IMR-90 (cell line): ENCODE measurements at regions not wholly inside any gene's neighbourhood (a gene's known extent, or its start where the extent isn't known, plus 50 kb on each side); places are given as distances from the start of the nearest gene placed in this dataset.

ENCODE experiments used
- ATAC-seq: fragments of 200-7000 bp; cut with Tn5 transposase; 2 replicates; pipeline ENCODE4 v1.9.1; 2020; ENCODE audit warnings: low read depth, mild to moderate bottlenecking, moderate library complexity
- BruUV-seq: library from RNA; stranded (reverse); fragments of 400-500 nt; replicated peaks from 2 replicates; lab custom pipeline; 2021; lab: Mats Ljungman, UMichigan
- CTCF ChIA-PET: fragments of 300-600 bp; formaldehyde crosslinking; extraction: SDS; loops from one replicate; lab custom pipeline; 2021; ENCODE audit warnings: antibody characterized with exemption; lab: Yijun Ruan, JAX
- POLR2A ChIA-PET: fragments of 300-600 bp; sonication (Branson Sonifier 250); formaldehyde crosslinking; loops from one replicate; lab custom pipeline; 2022; ENCODE audit warnings: antibody characterized with exemption; ENCODE audit not compliant: unreplicated experiment; lab: Charles Lee
- DNase-seq: peaks from one replicate; pipeline ENCODE4 v3.0.0; 2013
- H2AFZ ChIP-seq: replicated peaks from 2 replicates; pipeline ENCODE3; 2013; ENCODE audit warnings: low read length, mild to moderate bottlenecking; ENCODE audit not compliant: poor library complexity
- H2AK5ac ChIP-seq: 2 replicates; pipeline ENCODE4 v1.6.1; 2013; ENCODE audit warnings: low read depth, low read length, inconsistent platforms
- H2AK9ac ChIP-seq: replicated peaks from 2 replicates; pipeline ENCODE3; 2013; ENCODE audit warnings: mild to moderate bottlenecking, low read depth, low read length, moderate library complexity; ENCODE audit not compliant: poor library complexity
- H2BK120ac ChIP-seq: 2 replicates; pipeline ENCODE4 v1.6.1; 2013; ENCODE audit warnings: low read depth, low read length, inconsistent platforms
- H2BK15ac ChIP-seq: 3 replicates; pipeline ENCODE4 v1.6.1; 2013; ENCODE audit warnings: low read depth, low read length, inconsistent platforms
- H2BK20ac ChIP-seq: 2 replicates; pipeline ENCODE4 v1.6.1; 2013; ENCODE audit warnings: low read depth, mild to moderate bottlenecking, inconsistent platforms, low read length, moderate library complexity
- H2BK5ac ChIP-seq: 2 replicates; pipeline ENCODE4 v1.6.1; 2013; ENCODE audit warnings: mild to moderate bottlenecking, low read depth, low read length, inconsistent platforms; ENCODE audit not compliant: poor library complexity, severe bottlenecking
- H3K14ac ChIP-seq: replicated peaks from 2 replicates; pipeline ENCODE4 v1.6.1; 2013; ENCODE audit warnings: low read depth, low read length, inconsistent platforms
- H3K18ac ChIP-seq: 2 replicates; pipeline ENCODE4 v1.6.1; 2013; ENCODE audit warnings: low read depth, low read length, control low read depth
- H3K23ac ChIP-seq: 2 replicates; pipeline ENCODE4 v1.6.1; 2013; ENCODE audit warnings: low read depth, low read length, inconsistent platforms
- H3K27ac ChIP-seq: 2 replicates; pipeline ENCODE4 v1.5.1; 2013; ENCODE audit warnings: mild to moderate bottlenecking, control low read depth, low read length; ENCODE audit not compliant: insufficient read depth
- H3K27me3 ChIP-seq: 2 replicates; pipeline ENCODE4 v1.6.1; 2013; ENCODE audit warnings: low read length; ENCODE audit not compliant: control insufficient read depth, insufficient read depth
- H3K36me3 ChIP-seq: 2 replicates; pipeline ENCODE4 v1.6.1; 2013; ENCODE audit warnings: low read length, mixed read lengths; ENCODE audit not compliant: control insufficient read depth, insufficient read depth
- H3K4ac ChIP-seq: 2 replicates; pipeline ENCODE4 v1.6.1; 2013; ENCODE audit warnings: low read depth, low read length, inconsistent platforms
- H3K4me1 ChIP-seq: 2 replicates; pipeline ENCODE4 v1.6.1; 2013; ENCODE audit warnings: low read length, mixed read lengths; ENCODE audit not compliant: control insufficient read depth, insufficient read depth
- H3K4me2 ChIP-seq: 2 replicates; pipeline ENCODE4 v1.6.1; 2013; ENCODE audit warnings: low read depth, mild to moderate bottlenecking, control low read depth, low read length, moderate library complexity
- H3K4me3 ChIP-seq: 2 replicates; pipeline ENCODE4 v1.5.1; 2013; ENCODE audit warnings: low read depth, mild to moderate bottlenecking, control low read depth, low read length, moderate library complexity; ENCODE audit not compliant: insufficient read depth
- H3K56ac ChIP-seq: 2 replicates; pipeline ENCODE4 v1.6.1; 2013; ENCODE audit warnings: low read length, inconsistent platforms; ENCODE audit not compliant: insufficient read depth; ENCODE audit errors: extremely low read depth
- H3K79me1 ChIP-seq, 2 experiments: 2 replicates each; pipeline ENCODE4 v1.6.1; 2013; ENCODE audit warnings: low read length in 2 of 2, inconsistent platforms in 1 of 2, low read depth in 1 of 2
- H3K9ac ChIP-seq: 2 replicates; pipeline ENCODE4 v1.6.1; 2013; ENCODE audit warnings: low read depth, low read length, control low read depth
- H3K9me1 ChIP-seq: 2 replicates; pipeline ENCODE4 v1.6.1; 2013; ENCODE audit warnings: low read length, inconsistent platforms; ENCODE audit not compliant: insufficient read depth
- H3K9me3 ChIP-seq: 2 replicates; pipeline ENCODE4 v1.6.1; 2013; ENCODE audit warnings: low read length; ENCODE audit not compliant: control insufficient read depth, insufficient read depth
- H4K20me1 ChIP-seq: 2 replicates; pipeline ENCODE4 v1.6.1; 2013; ENCODE audit warnings: low read length, inconsistent platforms; ENCODE audit not compliant: insufficient read depth
- H4K5ac ChIP-seq: 2 replicates; pipeline ENCODE4 v1.6.1; 2013; ENCODE audit warnings: mild to moderate bottlenecking, low read depth, low read length, control low read depth
- H4K8ac ChIP-seq, 2 experiments: 2 replicates each; pipeline ENCODE4 v1.6.1; 2013; ENCODE audit warnings: low read depth in 2 of 2, low read length in 2 of 2, control low read depth in 1 of 2, inconsistent platforms in 1 of 2
- H4K91ac ChIP-seq: 2 replicates; pipeline ENCODE4 v1.6.1; 2013; ENCODE audit warnings: low read depth, low read length, inconsistent platforms; ENCODE audit not compliant: insufficient read depth
- BHLHE40 ChIP-seq: fragments of 150-350 bp; IDR thresholded peaks from 2 replicates; pipeline ENCODE4 v1.6.1; 2016; ENCODE audit warnings: mild to moderate bottlenecking, low read depth, low read length
- CEBPB ChIP-seq: IDR thresholded peaks from 2 replicates; pipeline ENCODE4 v1.6.1; 2012; ENCODE audit warnings: low read depth, low read length, improper control_type of control experiment
- ELK1 ChIP-seq: fragments of 150-350 bp; IDR thresholded peaks from 2 replicates; pipeline ENCODE4 v1.6.1; 2016; ENCODE audit warnings: low read depth, mild to moderate bottlenecking, low read length, moderate library complexity, borderline replicate concordance
- MAFK ChIP-seq: IDR thresholded peaks from 2 replicates; pipeline ENCODE4 v1.6.1; 2012; ENCODE audit warnings: low read depth, low read length, improper control_type of control experiment
- MXI1 ChIP-seq: IDR thresholded peaks from 2 replicates; pipeline ENCODE4 v1.6.1; 2012; ENCODE audit warnings: low read depth, mild to moderate bottlenecking, low read length, moderate library complexity, borderline replicate concordance
- NFE2L2 ChIP-seq: fragments of 150-350 bp; IDR thresholded peaks from 2 replicates; pipeline ENCODE4 v1.6.1; 2016; ENCODE audit warnings: low read depth, mild to moderate bottlenecking, low read length
- POLR2A ChIP-seq: IDR thresholded peaks from 2 replicates; pipeline ENCODE4 v1.6.1; 2012; ENCODE audit warnings: mild to moderate bottlenecking, low read depth, low read length
- RCOR1 ChIP-seq: IDR thresholded peaks from 2 replicates; pipeline ENCODE4 v1.6.1; 2012; ENCODE audit warnings: mild to moderate bottlenecking, low read length, improper control_type of control experiment; ENCODE audit not compliant: insufficient replicate concordance
- RFX5 ChIP-seq: IDR thresholded peaks from 2 replicates; pipeline ENCODE4 v1.8.0; 2012; ENCODE audit warnings: low read depth, mild to moderate bottlenecking, low read length, moderate library complexity
- SMC3 ChIP-seq: fragments of 150-350 bp; IDR thresholded peaks from 2 replicates; pipeline ENCODE4 v1.6.1; 2016; ENCODE audit warnings: low read depth, mild to moderate bottlenecking, antibody characterized with exemption, low read length, moderate library complexity
- WGBS, 2 experiments: methylation state at CpG; one replicate each; pipeline versions ENCODE4 v1.1.5 to v1.1.7; 2013; ENCODE audit warnings: missing lambda C conversion rate in 2 of 2; ENCODE audit not compliant: insufficient read length in 1 of 2; ENCODE audit errors: extremely low coverage in 2 of 2; 5-methylcytosine and 5-hydroxymethylcytosine counted together
- dilution Hi-C: fragments of 300-500 bp; cut with HindIII; formaldehyde crosslinking; loops from one replicate; pipeline ENCODE4 v1.14.3; 2018; ENCODE audit warnings: low sequenced_read_pairs; ENCODE audit not compliant: unreplicated experiment
- in situ Hi-C: fragments of 300-500 bp; cut with MboI; formaldehyde crosslinking; loops from 3 replicates; pipeline ENCODE4 v1.14.3; 2019; ENCODE audit warnings: low sequenced_read_pairs, inconsistent platforms, mixed read lengths
- intact Hi-C: fragments of 100-400 bp; cut with micrococcal nuclease; formaldehyde crosslinking; loops from 2 replicates; pipeline ENCODE4 v1.10.0; 2022
- TF ChIP-seq, protein P1 (sequence below): fragments of 150-350 bp; IDR thresholded peaks from 2 replicates; pipeline ENCODE4 v1.6.1; 2017; ENCODE audit warnings: mild to moderate bottlenecking, antibody characterized with exemption, low read length, low read depth

- POLR2A ChIA-PET, result no interaction called here
- dilution Hi-C loops (no loop called here), in situ Hi-C loops (no loop called here), intact Hi-C loops (no loop called here)
- Histone ChIP-seq H4K8ac (no peak overlapping the region), H3K9me1 (no peaks in the 10 kb centered on the region), H3K4ac (no peak overlapping the region), H4K20me1 (no peaks in the 10 kb centered on the region), H2BK120ac (no peak overlapping the region), H3K9me3 (no peaks in the 10 kb centered on the region), H3K4me3 (no peak overlapping the region), H2BK5ac (no peak overlapping the region), H4K91ac (no peak overlapping the region), H3K36me3 (no peaks in the 10 kb centered on the region), H3K4me1 (no peaks in the 10 kb centered on the region), H3K56ac (no peak overlapping the region), H3K18ac (no peak overlapping the region), H3K4me2 (no peak overlapping the region), H3K23ac (no peak overlapping the region), H3K9ac (no peak overlapping the region), H2AFZ (no peak overlapping the region), H4K5ac (no peak overlapping the region), H2AK9ac (no peak overlapping the region), H2BK15ac (no peak overlapping the region), H3K27ac (no peak overlapping the region), H3K79me1 (no peaks in the 10 kb centered on the region), H2BK20ac (no peak overlapping the region), H3K14ac (no peak overlapping the region), H3K27me3 (no peaks in the 10 kb centered on the region), H2AK5ac (no peak overlapping the region)
- WGBS, 2 experiments, result no CpG with 5 or more reads among the region's 3 CpGs
- no peak for ATAC-seq
- no TSS peak for BruUV-seq
- no peak for DNase-seq
- no peak for TF ChIP-seq MXI1
- no peak for TF ChIP-seq CEBPB
- TF ChIP-seq RFX5, result no peak
- TF ChIP-seq, protein P1, sequence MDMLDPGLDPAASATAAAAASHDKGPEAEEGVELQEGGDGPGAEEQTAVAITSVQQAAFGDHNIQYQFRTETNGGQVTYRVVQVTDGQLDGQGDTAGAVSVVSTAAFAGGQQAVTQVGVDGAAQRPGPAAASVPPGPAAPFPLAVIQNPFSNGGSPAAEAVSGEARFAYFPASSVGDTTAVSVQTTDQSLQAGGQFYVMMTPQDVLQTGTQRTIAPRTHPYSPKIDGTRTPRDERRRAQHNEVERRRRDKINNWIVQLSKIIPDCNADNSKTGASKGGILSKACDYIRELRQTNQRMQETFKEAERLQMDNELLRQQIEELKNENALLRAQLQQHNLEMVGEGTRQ, result no peak
- no peak for TF ChIP-seq POLR2A
- no peak for TF ChIP-seq MAFK
- TF ChIP-seq RCOR1, result no peak
- no peak for TF ChIP-seq BHLHE40
- TF ChIP-seq ELK1, result no peak
- no peak for TF ChIP-seq SMC3
- no peak for TF ChIP-seq NFE2L2
- CTCF ChIA-PET, result no interaction called here
Measured at GRCh38 chr2:114128263-114128662, 238.4 kb downstream of the ACTR3 start.
